ENCODE measurements at regions not wholly inside any gene's neighbourhood (a gene's known extent, or its start where the extent isn't known, plus 50 kb on each side); places are given as distances from the start of the nearest gene placed in this dataset.

- Histone ChIP-seq H3K36me3 (ENCODE audit: control insufficient read depth in 2 of 2, insufficient read depth in 2 of 2, low read length in 1 of 2) (no peaks in the 10 kb centered on the region), H3K79me2 (ENCODE audit: control insufficient read depth, insufficient read depth, low read length) (no peaks in the 10 kb centered on the region), H3K27me3 (replicated peaks in 1 of 2; ENCODE audit: control insufficient read depth in 2 of 2, insufficient read depth in 2 of 2, low read length in 1 of 2) (peaks cover 0 to 3% of the 10 kb centered on the region in 2 experiments; a peak in 3 of 4 replicates), H3K9me3 (replicated peaks; ENCODE audit: control insufficient read depth, insufficient read depth, low read length) (no peaks in the 10 kb centered on the region), H3K4me2 (ENCODE audit: control insufficient read depth, insufficient read depth) (no peak overlapping the region), H3K4me3 (no peak overlapping the region), H3K4me1 (ENCODE audit: control insufficient read depth, insufficient read depth, low read length) (no peaks in the 10 kb centered on the region), H4K20me1 (ENCODE audit: control insufficient read depth, insufficient read depth) (no peaks in the 10 kb centered on the region), H3K9ac (ENCODE audit: control insufficient read depth, insufficient read depth, low read length) (no peak overlapping the region), H2AFZ (ENCODE audit: control insufficient read depth, low read depth, low read length) (no peak overlapping the region), H3K27ac (ENCODE audit: control insufficient read depth, insufficient read depth) (no peak overlapping the region)
- WGBS (ENCODE audit: insufficient coverage, insufficient replicate concordance, low lambda C conversion rate, missing lambda C conversion rate): 15% methylated on average over 3 of the region's 3 CpGs
- ATAC-seq (no peak), DNase-seq (ENCODE audit: low read depth, low spot score) (no peak), FAIRE-seq (no peak)
- CTCF ChIA-PET: no interaction called here
- POLR2A ChIA-PET: no interaction called here
- RAD21 ChIA-PET (ENCODE audit: unreplicated experiment): no interaction called here
- SMC1A ChIA-PET (ENCODE audit: uncharacterized antibody, unreplicated experiment): no interaction called here
- BruUV-seq (replicated peaks): no TSS peak
- intact Hi-C loops (cut with micrococcal nuclease; ENCODE audit: unreplicated experiment) (no loop called here), in situ Hi-C loops (cut with MboI) (no loop called here)
- TF ChIP-seq JUND (IDR thresholded peaks at IDR 0.05; ENCODE audit: low read depth, low read length): no peak
- no peak for TF ChIP-seq POLR2AphosphoS5 (IDR thresholded peaks at IDR 0.05; ENCODE audit: low read length)
- no peak for TF ChIP-seq DPF2 (IDR thresholded peaks at IDR 0.05)
- TF ChIP-seq, protein P1, sequence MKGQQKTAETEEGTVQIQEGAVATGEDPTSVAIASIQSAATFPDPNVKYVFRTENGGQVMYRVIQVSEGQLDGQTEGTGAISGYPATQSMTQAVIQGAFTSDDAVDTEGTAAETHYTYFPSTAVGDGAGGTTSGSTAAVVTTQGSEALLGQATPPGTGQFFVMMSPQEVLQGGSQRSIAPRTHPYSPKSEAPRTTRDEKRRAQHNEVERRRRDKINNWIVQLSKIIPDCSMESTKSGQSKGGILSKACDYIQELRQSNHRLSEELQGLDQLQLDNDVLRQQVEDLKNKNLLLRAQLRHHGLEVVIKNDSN (IDR thresholded peaks at IDR 0.05; ENCODE audit: borderline replicate concordance, extremely low read length, insufficient read depth, low read depth, low read length): no peak
- TF ChIP-seq TARDBP (IDR thresholded peaks at IDR 0.05; ENCODE audit: borderline replicate concordance): no peak
- TF ChIP-seq YY1 (IDR thresholded peaks at IDR 0.05; ENCODE audit: low read depth, low read length): no peak
- TF ChIP-seq ZSCAN29 (IDR thresholded peaks at IDR 0.05): no peak
- TF ChIP-seq BCL3 (IDR thresholded peaks at IDR 0.05; ENCODE audit: borderline replicate concordance, insufficient read depth, low read depth, low read length, poor library complexity, severe bottlenecking): no peak
- no peak for TF ChIP-seq MYB (IDR thresholded peaks at IDR 0.05; ENCODE audit: borderline replicate concordance, low read depth, low read length)
- no peak for TF ChIP-seq ZNF217 (IDR thresholded peaks at IDR 0.05)
- TF ChIP-seq ZNF384 (IDR thresholded peaks at IDR 0.05; ENCODE audit: borderline replicate concordance, low read depth, low read length): no peak
- TF ChIP-seq CHD2 (IDR thresholded peaks at IDR 0.05; ENCODE audit: borderline replicate concordance, low read depth, low read length): no peak
- TF ChIP-seq PRDM15 (CRISPR knock-in tag; IDR thresholded peaks at IDR 0.05): no peak
- TF ChIP-seq PAX8 (IDR thresholded peaks at IDR 0.05): no peak
Observed at GRCh38 chr6:1215023-1215422, 96.9 kb upstream of the FOXQ1 start.

All from GM12878 (cell line).